NB4 (cell line): ENCODE measurements at regions not wholly inside any gene's neighbourhood (a gene's known extent, or its start where the extent isn't known, plus 50 kb on each side); places are given as distances from the start of the nearest gene placed in this dataset.
A peak's percentile ranks its signal among the peaks of the same experiment; 100 is the strongest.

Experiments
- DNase-seq: peaks from one replicate; pipeline ENCODE4 v3.0.0; 2010; ENCODE audit warnings: low read depth
- H3K4me3 ChIP-seq: one replicate; pipeline ENCODE4 v1.5.1; 2011; ENCODE audit warnings: mild to moderate bottlenecking, low read depth, low read length, moderate library complexity
- CTCF ChIP-seq: IDR thresholded peaks from one replicate; pipeline ENCODE4 v1.5.1; 2012; ENCODE audit warnings: low read depth, low read length
- MAX ChIP-seq: IDR thresholded peaks from 2 replicates; pipeline ENCODE4 v1.6.1; 2011; ENCODE audit warnings: low read depth, low read length
- MYC ChIP-seq: IDR thresholded peaks from 2 replicates; pipeline ENCODE4 v1.6.1; 2011; ENCODE audit warnings: low read depth, low read length
- POLR2A ChIP-seq: IDR thresholded peaks from 2 replicates; pipeline ENCODE4 v1.6.1; 2011; ENCODE audit warnings: mild to moderate bottlenecking; ENCODE audit not compliant: insufficient read length; ENCODE audit errors: extremely low read depth

DNA sequence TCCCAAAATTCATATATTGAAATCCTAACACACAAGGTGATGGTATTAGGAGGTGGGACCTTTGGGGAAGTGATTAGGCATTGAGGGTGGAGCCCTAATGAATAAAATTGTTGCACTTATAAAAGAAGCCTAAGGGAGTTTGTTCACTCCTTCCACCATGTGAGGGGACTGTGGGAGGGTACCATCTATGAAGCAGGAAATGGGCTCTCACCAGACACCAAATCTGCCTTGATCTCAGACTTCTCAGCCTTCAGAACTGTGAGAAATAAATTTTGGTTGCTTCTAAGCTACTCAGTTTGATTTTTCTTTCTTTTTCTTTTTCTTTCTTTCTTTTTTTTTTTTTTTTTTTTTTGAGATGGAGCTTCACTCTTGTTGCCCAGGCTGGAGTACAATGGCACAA is 116.2 kb upstream of the GPC3 start:
- no peak for TF ChIP-seq POLR2A
- no peak for TF ChIP-seq CTCF
- no peak for TF ChIP-seq MAX
- no peak for TF ChIP-seq MYC
- no peak for DNase-seq
- no peak overlapping the region for H3K4me3 ChIP-seq

DNA sequence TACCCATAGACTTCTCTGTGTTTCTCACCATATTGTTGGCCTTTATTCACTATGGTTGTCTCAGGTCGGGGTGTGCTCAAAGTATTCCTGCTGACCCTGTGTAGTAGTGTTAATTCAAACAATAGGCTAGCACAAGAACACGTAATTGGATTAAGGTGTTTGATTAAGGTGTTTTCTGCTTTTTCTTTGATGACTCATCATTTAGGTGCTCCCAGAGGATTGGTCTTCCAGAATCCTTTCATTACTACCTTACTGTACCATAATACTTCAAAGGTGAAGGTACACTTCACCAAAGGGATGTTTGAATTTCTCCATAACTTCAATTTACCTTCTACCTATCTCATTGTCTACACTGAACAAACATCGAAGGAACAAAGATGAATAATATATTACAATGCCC is 121.7 kb upstream of the CCDC160 start:
- DNase-seq, result no peak
- TF ChIP-seq CTCF, result no peak
- no peak for TF ChIP-seq MYC
- TF ChIP-seq POLR2A, result no peak
- no peak for TF ChIP-seq MAX
- H3K4me3 ChIP-seq, result no peak overlapping the region

- TF ChIP-seq CTCF (no peak), POLR2A (no peak), MAX (no peak)
- no peak for DNase-seq
Measured at GRCh38 chrX:134137341-134137740, 99.6 kb upstream of the CCDC160 start.

GRCh38 chrX:134139090-134139489 is 97.9 kb upstream of the CCDC160 start:
- DNase-seq, result no peak
- TF ChIP-seq MAX (no peak), CTCF (no peak), MYC (no peak), POLR2A (no peak)
- H3K4me3 ChIP-seq, result no peak overlapping the region

More at GRCh38 chrX:134137341-134137740, 99.6 kb upstream of the CCDC160 start:
- H3K4me3 ChIP-seq, result no peak overlapping the region

- TF ChIP-seq MAX (no peak), CTCF (peak; percentile 30)
- H3K4me3 ChIP-seq, result no peak overlapping the region
- DNase-seq, result peak; percentile 25
Measured at GRCh38 chrX:134144231-134144630, 92.8 kb upstream of the CCDC160 start.

DNA sequence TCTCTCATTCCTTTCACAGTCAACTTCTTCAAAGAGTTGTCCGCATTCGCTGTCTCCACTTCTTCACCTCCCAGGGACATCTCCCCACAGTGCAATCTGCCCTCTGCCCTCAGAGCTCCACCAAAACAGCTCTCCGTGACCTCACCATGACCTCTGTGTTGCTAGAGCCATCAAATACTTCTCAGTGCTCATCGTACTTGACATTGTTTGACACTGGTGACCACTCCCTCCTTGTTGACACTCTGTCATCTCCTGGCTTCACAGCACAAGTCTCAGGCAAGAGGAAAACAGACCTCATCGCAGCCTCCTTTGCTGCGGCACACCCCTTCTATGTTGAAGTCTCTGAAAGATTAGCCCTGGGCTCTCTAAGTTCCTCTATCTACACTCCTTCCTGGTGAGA is 90.5 kb upstream of the CCDC160 start:
- DNase-seq, result no peak
- TF ChIP-seq CTCF (no peak), MYC (no peak), MAX (no peak), POLR2A (no peak)
- H3K4me3 ChIP-seq, result no peak overlapping the region
